ENCODE measurements at regions not wholly inside any gene's neighbourhood (a gene's known extent, or its start where the extent isn't known, plus 50 kb on each side); places are given as distances from the start of the nearest gene placed in this dataset.

DNA sequence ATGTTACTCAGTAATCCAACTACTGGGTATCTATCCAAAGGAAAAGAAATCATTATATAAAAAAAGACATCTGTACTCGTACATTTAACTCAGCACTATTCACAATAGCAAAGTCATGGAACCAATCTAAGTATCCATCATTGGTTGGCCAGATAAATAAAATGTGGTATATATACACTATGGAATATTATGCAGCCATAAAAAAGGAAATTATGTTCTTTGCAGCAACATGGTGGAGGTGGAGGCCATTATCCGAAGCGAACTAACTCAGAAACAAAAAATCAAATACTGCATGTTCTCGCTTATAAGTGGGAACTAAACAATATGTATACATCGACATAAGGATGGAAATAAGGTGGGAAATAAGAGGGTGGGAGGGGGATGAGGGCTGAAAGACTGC lies 56.2 kb upstream of the ANTXRL start:
- no peak overlapping the region for H3K4me3 ChIP-seq
- TF ChIP-seq POLR2A (IDR thresholded peaks at IDR 0.05) (no peak), CTCF (IDR thresholded peaks at IDR 0.05) (no peak), EP300 (IDR thresholded peaks at IDR 0.05) (no peak)
- WGBS, 2 donors, result 93 to 97% methylated on average over 5 of the region's 5 CpGs
- peaks cover 0 to 6% (median 0%) of the 10 kb centered on the region in 4 donors for H3K9me3 ChIP-seq
- peaks cover 0 to 9% (median 0%) of the 10 kb centered on the region in 4 donors for H3K4me1 ChIP-seq
- no peak for DNase-seq (ENCODE audit: low spot score in 2 of 2)
- H3K36me3 ChIP-seq, result no peaks in the 10 kb centered on the region
- no peaks in the 10 kb centered on the region for H3K27me3 ChIP-seq
- H3K27ac ChIP-seq, result no peak overlapping the region

DNA sequence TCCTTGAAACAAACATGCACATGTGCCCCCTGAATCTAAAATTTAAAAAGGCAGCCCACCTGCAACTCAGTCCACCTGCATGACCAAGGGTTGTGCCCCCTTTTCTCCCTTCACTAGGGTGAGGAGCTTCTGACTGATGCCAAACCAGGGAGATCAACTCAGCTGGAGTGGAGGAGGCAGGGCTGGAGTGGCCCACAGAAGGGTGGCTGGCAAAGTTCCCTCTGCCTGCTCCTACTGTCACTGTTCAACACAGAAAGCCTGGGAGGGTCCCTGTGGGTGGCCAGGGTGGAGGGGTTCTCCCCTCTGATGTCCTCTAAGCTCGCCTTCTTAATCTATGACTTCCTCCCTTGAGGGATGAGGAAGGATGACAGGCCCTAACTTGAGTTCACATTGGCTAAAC lies 55.7 kb upstream of the ANTXRL start:
- H3K27ac ChIP-seq, result no peak overlapping the region
- peaks cover 0 to 6% (median 0%) of the 10 kb centered on the region in 4 donors for H3K9me3 ChIP-seq
- no peaks in the 10 kb centered on the region for H3K27me3 ChIP-seq
- peaks cover 0 to 9% (median 0%) of the 10 kb centered on the region in 4 donors for H3K4me1 ChIP-seq
- H3K4me3 ChIP-seq, result no peak overlapping the region
- H3K36me3 ChIP-seq, result no peaks in the 10 kb centered on the region
- DNase-seq (ENCODE audit: low spot score in 2 of 2), result no peak
- no peak for TF ChIP-seq EP300 (IDR thresholded peaks at IDR 0.05)
- no peak for TF ChIP-seq POLR2A (IDR thresholded peaks at IDR 0.05)
- TF ChIP-seq CTCF (IDR thresholded peaks at IDR 0.05), result no peak
- WGBS, 2 donors, result 69 to 84% methylated on average over 1 of the region's 1 CpG

GRCh38 chr10:46232084-46232483 lies 54.7 kb upstream of the ANTXRL start:
- DNase-seq (ENCODE audit: low spot score in 2 of 2), result no peak
- H3K4me1 ChIP-seq, result peaks cover 0 to 9% (median 0%) of the 10 kb centered on the region in 4 donors
- no peak overlapping the region for H3K4me3 ChIP-seq

DNA sequence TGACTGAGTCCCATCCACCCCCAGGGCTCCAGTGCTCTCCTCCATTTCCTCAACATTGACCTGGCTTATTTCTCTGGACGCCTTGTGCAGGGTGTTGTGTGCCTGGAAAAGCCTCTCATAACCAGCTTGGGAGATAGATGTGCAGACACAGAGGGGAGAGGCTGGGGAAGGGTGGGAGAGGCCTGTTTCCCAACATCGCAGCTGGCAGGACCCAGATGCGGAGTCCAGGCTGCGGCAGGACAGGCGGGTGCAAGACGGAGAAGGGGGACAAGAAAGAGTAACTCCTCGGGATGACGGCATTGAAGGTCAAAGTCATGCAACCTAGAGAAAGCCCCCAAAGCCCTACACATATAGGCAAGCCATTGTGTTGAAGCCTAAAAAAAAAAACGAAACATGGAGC lies 54.1 kb upstream of the ANTXRL start:
- no peak for TF ChIP-seq POLR2A (IDR thresholded peaks at IDR 0.05)
- TF ChIP-seq CTCF (IDR thresholded peaks at IDR 0.05), result no peak
- TF ChIP-seq EP300 (IDR thresholded peaks at IDR 0.05), result no peak
- peaks cover 0 to 6% (median 0%) of the 10 kb centered on the region in 4 donors for H3K9me3 ChIP-seq
- DNase-seq (ENCODE audit: low spot score in 2 of 2), result no peak
- H3K4me3 ChIP-seq, result no peak overlapping the region
- 78 to 87% methylated on average over 9 of the region's 9 CpGs for WGBS, 2 donors
- H3K4me1 ChIP-seq, result peaks cover 0 to 9% (median 0%) of the 10 kb centered on the region in 4 donors
- no peak overlapping the region for H3K27ac ChIP-seq
- no peaks in the 10 kb centered on the region for H3K27me3 ChIP-seq
- no peaks in the 10 kb centered on the region for H3K36me3 ChIP-seq

More at GRCh38 chr10:46232084-46232483, 54.7 kb upstream of the ANTXRL start:
- WGBS, 2 donors, result 100% methylated on average over 2 of the region's 2 CpGs
- no peak for TF ChIP-seq EP300 (IDR thresholded peaks at IDR 0.05)
- TF ChIP-seq POLR2A (IDR thresholded peaks at IDR 0.05), result no peak
- TF ChIP-seq CTCF (IDR thresholded peaks at IDR 0.05), result no peak
- H3K36me3 ChIP-seq, result no peaks in the 10 kb centered on the region
- H3K27me3 ChIP-seq, result no peaks in the 10 kb centered on the region
- peaks cover 0 to 6% (median 0%) of the 10 kb centered on the region in 4 donors for H3K9me3 ChIP-seq
- H3K27ac ChIP-seq, result no peak overlapping the region

DNA sequence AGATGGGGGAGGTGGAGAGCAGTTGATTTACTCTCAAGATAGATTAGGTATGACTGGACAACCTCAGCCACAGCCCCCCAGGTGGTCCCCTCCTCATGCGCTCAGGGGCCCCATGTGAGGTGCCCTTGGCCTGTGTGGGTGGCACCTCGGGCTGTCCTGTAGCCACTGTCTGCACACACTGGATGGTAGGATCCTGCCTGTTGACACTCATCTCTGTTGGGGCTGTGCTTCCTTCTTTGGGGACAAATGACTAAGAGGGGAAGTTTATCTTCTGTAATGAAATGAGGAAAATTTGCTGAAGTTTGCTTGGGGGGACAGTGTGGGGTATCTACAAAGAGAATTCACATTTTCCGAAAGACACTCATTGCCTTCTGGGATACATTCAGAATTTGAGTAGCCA lies 53.6 kb upstream of the ANTXRL start:
- no peaks in the 10 kb centered on the region for H3K36me3 ChIP-seq
- H3K9me3 ChIP-seq, result peaks cover 0 to 6% (median 0%) of the 10 kb centered on the region in 4 donors
- H3K27ac ChIP-seq, result no peak overlapping the region
- no peak overlapping the region for H3K4me3 ChIP-seq
- TF ChIP-seq POLR2A (IDR thresholded peaks at IDR 0.05), result no peak
- no peak for TF ChIP-seq CTCF (IDR thresholded peaks at IDR 0.05)
- TF ChIP-seq EP300 (IDR thresholded peaks at IDR 0.05), result no peak
- WGBS, 2 donors, result 67 to 78% methylated on average over 3 of the region's 3 CpGs
- no peaks in the 10 kb centered on the region for H3K27me3 ChIP-seq
- H3K4me1 ChIP-seq, result peaks cover 0 to 9% (median 0%) of the 10 kb centered on the region in 4 donors
- DNase-seq (ENCODE audit: low spot score in 2 of 2), result no peak

Measured in tibial nerve (tissue), 4 donors.